SKM-1 (cell line): ENCODE measurements at regions not wholly inside any gene's neighbourhood (a gene's known extent, or its start where the extent isn't known, plus 50 kb on each side); places are given as distances from the start of the nearest gene placed in this dataset.

Source experiments
- DNase-seq: peaks from one replicate; lab custom pipeline; 2025; ENCODE audit not compliant: unreplicated experiment; lab: John Stamatoyannopoulos, UW

DNA sequence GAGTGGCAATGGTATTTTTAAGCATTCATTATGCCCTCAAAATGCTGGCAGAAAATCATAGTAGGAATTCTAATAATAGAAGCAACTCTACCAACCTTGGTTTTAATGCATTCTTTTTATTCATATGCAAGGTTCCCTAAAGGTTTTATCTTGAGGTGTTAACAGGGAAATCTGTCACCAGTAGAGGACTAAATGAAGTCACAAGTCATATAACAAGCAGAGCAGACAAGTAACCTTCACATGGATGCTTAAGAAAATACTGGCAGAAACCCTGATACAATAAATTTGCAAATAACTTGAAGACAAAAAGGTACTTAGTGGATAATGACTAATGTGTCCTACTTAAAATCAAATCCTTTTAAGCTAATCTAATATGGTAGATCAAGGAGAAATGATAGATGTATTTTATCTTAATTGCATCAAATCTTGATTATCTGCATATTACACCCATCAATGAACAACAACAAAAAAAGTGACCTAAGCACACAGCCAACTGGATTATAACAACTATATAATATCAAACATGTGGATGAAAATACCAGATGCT lies 73.3 kb downstream of the RFC3 start:
- DNase-seq, result no peak

DNA sequence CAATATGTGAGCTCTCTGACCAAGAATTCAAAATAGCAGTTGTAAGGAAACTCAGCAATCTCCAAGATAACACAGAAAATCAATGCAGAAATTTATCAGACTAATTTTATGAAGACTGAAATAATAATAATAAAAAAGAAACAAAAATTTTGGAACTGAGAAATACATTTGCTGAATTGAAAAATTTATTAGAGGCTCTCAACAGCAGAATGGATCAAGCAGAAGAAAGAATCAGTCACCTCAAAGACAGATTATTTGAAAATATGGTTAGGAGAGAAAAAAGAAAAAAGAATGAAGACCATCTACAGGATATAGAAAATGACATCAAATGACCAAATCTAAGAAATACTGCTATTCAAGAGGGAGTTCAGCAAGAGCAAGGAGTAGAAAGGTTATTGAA lies 75.6 kb downstream of the RFC3 start:
- no peak for DNase-seq

DNA sequence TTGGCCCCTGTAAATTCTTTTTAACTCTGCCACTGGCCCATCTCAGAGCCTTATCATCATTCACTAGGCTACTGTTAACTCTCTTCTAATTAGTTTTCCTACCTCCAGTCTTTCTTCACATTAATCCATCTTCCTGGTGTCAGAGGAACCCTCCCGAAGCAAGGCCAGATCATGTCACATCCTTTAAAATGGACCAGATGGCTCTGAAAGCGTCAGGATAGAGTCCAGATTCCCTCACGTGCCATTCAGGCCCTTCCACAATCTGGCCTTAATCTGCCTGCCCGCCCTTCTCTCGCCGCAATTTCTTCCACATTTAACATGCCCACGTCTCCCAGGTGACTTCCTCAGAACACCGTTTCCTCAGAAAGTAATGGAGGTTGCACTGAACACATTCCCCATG lies 86.5 kb downstream of the RFC3 start:
- DNase-seq, result no peak

DNA sequence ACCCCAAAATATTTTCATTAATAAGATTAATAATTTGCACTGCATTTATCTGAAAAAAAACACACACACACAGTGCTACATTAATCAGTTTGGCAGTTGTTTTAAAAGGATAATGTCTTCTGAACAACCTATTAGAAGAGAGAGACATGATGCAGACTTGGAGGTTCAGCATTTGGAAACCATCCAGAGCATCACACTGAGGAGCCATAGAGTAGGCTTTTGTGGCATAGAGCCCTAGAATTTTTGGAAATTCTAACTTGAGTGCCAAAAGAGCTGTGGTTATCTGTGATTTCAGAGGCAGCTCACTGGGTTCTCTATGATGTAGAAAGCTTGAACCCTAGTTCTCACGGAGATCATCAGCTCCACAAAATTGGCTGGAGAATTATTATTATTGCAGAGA lies 90.2 kb downstream of the RFC3 start:
- DNase-seq, result no peak

DNA sequence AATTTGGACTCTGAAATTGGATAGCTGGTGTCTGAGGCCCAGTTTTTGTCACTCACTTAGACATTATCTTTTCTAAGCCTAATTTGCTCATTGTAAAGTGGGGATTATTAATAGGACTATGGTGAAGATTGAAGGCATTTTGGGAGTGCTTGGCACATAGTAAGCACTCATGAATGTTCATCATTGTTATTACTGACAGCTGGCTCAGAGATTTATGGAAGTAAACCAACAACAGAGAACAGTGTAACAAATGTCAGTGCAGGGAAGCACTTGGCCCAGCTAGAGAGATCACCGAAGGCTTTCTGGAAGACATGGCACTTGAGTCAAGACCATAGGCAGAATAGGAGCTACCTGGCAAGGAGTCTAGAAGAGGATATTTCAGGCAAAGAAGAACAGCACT lies 92.3 kb downstream of the RFC3 start:
- DNase-seq, result no peak

DNA sequence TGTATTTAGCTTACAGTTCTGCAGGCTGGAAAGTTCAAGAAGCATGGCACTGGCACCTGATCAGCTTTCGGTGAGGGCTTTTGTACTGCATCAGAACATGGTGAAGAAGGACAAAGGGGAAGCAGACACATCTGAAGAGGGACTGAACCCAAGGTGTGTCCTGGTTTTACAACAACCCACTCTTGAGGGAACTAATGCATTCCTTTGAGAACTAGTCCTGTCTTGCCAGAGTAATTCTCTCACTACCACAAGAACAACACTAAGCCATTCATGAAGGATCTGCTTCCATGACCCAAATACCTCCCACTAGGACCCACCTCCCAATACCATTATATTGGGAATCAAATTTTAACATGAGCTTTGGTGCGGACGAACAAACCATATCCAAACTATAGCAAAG lies 93.6 kb downstream of the RFC3 start:
- no peak for DNase-seq

DNA sequence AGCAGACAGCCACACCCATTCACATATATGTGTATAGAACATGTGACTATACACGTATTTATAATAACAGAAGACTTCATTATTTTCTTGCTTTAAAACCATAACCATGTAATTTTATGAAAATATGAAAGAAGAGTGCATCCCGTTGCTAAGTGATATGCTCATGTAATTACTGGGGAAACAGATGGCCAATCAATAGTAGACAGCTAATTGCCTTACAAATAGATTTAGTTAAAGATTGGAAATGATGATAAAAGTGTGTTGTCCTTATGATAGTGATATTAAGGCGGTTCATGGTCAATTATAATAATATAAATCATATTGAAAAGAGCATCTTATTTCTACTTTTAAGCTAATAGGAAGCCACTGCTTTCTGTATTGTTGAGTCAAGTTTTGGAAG lies 95.9 kb downstream of the RFC3 start:
- DNase-seq, result no peak

DNA sequence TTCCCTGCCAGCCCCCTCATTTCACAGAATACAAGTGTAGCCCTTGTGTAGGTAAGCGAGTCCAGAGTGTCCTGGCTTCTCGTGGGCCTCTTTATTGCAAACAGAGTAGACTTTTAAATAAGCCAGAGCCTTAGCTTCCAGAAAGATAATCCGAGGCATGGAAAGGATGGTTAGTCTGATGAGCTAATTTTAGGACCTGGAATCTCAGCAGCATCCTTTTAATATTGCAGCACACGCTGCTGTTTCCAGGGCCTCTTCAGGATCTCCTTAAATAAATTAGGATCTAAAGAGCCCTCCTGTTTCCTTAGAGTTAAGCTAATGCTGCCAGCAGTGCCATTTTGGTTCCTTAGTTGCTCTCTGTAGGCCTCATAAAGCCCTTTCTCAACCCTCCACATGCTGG lies 99.2 kb downstream of the RFC3 start:
- DNase-seq, result no peak

DNA sequence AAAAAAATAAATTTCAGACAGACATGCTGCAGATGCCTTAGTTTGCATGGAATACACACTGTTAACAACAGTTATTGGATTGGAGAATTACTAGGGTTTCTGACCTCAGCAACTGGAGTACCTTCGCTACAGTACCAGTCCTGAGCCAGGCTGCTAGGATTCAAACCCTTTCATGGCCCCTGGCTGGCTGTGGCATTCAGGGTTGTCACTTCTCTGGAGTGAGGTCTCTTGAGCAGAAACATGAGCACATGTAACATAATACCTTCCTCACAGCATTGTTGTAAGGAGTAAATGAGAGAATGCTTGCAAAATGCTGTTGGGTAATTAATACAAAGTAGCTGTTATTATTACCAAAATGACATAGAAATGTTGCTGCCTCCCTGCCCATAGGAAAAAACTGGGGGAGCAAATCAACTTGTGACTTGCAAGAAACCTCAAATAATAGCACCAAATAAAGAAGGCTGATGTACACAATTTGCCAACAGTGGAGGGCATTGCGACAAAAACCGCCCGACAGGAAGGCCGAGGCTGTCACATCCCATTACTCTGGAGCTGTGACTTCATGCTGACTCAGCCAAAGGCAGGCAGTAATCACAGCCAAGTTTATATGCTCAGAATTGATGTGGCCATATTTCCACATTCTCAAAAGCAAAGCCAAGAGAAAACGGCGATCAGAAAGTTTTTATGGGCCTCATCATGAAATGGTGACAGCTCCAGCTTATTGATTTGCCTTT lies 100.4 kb downstream of the RFC3 start:
- DNase-seq, result no peak

DNA sequence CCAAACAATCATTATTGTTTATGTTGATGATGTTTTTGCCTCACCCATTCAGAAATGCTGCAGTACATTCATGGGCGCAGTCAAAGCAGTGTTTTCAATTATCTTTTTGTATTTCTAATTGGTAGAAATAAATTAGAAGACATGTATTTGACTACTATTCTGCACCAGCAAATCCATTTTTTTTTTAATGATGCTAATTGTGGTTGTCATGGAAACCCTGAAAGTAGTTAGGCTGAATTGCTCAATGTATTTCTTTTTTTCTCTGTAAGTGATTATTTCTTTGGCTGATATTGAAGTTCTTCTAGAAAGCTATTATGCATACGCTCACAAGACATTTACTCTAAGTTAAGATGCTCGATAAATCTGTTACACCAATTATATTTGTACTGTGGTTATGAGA lies 101.2 kb downstream of the RFC3 start:
- no peak for DNase-seq

DNA sequence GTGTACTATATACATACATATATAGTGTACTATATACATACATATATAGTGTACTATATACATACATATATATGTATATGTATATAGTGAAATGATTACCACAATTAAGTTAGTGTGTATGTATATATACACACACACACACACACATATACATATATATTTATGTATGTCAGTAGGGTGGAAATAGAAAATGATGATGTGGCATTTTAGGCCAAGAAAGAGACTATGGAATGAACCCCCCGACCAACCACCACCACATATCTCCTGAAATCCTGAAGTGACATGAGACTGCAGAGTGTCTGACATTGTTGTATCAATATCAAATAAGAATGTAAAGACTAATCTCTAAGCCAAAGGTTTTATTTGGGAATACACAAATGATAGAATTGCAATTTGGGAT lies 107.6 kb downstream of the RFC3 start:
- no peak for DNase-seq

DNA sequence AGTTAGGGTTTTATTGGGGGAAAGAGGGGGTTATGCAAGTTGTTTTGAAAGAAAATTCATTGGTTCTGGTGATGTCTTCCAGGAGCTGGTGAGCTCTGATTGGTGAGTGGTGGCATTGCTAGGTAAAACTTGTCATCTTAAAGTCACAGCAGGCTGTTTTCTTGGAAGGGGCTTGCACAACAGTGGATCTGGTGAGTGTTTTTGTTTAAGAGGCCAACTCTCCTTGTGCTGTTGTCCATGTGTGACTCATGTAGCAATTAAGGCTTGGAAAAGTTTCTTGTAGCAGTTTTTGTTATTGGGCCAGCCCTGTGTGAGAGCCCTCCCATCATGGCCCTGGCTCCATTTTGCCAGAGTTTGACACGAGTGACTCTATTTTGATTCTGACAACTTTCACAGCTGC lies 109.4 kb downstream of the RFC3 start:
- no peak for DNase-seq

DNA sequence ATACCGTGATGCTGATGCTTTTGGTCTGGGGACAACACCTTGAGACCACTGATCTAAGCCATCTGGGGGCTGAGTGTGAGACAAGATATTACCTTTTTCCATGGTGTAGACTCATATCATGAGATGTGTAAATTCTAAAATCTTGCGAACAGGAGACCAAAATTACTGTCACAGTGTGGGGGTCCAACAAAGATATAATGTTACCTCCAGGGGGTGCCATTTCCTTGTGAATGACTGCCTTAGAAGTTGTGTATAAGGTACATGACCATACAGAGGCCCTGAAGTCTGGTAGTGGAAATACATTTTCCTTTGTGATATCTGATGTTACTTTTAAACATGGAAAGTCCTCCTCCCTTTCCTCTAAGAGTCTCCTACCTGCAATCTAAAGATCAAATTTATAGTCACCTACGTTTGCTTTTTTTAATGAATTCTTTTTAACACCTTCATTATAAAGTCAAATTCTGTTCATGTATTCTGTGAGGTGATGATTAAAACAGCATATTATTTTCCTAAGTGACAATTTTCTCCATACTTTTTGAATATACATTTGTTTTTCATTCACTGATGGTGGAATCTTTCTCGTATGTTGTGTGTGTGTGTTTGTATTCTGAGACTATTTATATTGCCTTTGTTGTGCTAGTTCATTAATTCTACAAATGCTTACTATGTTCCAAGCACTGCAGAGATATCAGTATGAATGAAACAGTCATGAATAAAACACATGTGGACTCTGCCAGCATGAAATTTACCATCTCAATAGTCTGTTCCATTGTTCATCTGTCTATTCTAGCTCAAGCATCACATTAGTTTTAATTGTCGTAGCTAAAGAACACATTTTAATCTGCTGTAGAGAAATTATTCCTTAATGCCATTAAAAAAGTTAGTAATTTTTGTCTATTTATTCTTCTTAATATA lies 113.7 kb downstream of the RFC3 start:
- DNase-seq, result peak; percentile 31

DNA sequence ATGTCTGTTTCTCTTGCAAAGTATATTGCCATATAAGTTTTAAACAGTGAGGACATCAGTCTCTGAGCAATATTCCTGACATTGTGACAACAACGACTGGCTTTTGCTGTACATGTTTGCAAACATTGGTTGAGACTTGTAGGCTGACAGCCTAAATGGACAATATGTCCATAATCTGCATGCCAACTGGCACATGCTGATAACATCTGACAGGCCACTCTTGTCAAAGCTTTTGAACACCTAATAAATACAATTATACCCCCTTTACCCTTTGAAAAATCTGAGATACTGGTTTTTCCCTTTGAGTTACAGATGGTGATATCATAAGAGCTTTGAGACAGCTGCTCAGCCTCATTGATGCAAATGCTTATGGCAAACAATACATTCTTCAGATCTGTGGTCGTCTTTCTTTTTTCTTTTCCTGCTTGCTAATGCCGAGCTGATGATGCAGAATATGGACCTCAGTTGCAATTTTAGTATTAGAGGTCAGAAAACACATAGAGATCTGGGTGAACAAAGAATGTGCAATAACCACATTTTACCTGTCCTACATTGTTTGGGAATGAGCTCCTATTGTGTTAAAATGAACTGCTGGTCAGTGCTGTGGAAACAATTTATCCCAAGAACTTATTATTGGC lies 114.9 kb downstream of the RFC3 start:
- no peak for DNase-seq

DNA sequence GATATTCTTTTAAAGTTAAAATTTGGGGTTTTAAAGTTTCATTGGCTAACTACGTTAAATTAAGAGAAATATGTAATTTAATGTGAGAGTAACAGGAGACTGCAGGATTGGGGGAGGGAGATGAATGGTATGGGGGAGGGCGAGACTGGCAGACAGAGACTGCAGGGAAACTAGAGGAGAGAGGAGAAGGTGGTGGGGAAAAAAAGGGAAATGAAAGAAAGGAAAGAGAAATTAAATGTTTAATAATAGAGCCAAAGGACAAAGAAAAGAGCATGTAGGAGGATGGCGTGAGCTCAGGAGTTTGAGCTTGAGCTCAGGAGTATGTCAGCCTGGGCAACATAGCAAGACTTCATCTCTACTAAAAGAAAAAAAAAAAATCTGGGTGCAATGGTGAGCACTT lies 115.9 kb downstream of the RFC3 start:
- no peak for DNase-seq

DNA sequence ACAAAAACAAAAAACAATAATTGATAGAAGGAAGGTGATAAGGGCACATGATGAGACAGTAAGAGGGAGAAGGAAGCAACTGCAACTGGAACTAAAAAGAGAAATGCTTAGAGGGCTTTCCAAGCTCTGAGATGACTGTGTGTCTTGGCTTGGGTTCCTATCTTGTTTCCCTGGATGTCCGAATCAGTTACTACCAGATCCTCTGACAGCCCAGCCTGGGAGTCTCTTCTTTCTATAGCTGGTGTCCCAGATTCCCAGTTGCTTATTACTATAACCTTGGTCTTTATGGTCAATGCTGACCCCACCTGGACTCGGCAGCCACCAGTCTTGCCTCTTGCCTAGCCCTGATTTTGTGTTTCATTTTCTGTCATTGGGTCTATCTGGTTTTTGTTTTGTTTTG lies 116.4 kb downstream of the RFC3 start:
- no peak for DNase-seq

DNA sequence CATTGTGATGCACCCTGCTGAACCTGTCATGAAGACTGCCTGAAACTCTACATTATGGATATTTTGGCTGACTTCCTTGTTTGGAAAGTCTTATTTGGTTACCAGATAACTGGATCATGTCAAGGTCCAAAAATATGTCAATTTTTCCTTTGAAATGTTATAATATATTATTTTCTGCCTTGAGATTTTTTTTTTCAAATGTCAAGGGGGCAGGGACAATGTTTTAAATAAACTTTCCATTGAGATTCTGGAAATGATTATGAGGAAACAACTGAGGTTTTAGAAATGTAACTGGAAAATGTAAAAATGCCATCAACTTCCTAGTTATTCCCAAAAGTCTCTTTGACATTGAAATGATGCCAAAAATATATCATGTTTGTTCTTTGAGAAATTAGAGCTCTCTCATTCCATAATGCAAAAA lies 117.0 kb downstream of the RFC3 start:
- DNase-seq, result no peak

DNA sequence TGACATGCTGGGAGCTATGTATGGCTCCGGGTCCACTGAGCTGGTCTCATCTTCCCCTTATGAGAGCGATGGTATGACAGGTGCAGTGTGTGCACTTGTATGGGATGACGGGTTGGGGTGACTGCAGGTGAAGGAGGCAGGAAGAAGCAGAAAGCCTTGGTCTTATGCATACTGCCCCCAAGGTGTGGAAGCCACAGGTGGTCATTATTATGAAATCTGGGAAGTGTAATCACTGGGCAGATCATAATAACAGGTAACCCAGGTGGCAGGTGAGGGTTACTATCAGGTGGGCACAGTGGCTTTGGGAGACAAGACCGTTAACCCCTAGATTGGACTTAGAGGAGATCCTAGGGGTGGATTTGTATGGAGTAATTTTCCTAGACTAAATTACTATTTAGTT lies 118.0 kb downstream of the RFC3 start:
- no peak for DNase-seq

DNA sequence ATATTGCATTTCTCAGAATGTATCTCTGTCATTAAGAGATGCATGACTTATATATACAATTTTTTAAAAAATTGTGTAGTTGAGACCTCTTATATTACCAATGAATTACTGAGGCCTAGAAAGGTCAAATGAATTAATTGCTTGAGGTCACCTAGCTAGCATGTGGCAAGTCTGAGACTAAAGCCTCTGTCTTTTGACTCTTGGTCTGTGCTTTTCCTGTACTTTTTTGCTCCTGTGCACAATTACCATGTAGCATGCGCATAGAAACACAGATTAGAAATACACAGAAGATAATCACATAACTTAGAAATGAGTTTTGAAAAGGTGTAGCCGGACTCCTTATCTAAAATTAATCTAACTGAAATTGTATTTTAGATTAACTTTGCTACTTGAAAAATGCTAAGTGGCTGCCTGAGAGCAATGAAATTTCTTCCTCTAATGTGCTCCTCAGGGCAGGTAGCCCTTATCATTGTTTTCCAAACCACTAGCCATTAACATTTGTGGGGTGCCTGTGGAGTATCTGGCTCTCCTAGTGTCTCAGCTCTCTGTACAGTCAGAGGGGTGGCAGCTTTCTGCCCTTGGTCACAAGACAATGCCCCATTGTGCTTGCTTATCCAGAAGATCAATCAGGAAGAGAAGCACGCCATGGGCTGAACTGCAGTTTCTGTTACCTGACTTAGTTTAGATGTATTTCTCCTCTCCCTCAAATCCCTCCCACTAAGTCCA lies 119.6 kb downstream of the RFC3 start:
- DNase-seq, result no peak

DNA sequence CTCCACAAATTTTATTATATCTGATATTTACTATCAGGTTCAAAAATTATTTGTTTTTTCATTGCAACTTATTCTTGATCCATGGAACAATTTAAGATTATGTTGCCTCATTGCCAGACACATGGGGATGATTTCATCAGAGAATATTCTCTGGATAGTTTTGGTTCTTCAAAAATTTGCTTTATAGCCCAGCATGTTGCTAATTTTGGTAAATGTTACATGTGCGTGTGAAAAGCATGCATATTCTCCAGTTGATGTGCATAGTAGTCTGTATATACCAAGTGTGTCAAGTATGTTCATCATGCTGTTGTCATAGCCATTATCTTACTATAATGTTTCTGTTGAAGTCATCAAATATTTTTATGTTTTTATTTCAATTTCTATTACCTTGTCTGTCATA lies 122.3 kb downstream of the RFC3 start:
- DNase-seq, result no peak

DNA sequence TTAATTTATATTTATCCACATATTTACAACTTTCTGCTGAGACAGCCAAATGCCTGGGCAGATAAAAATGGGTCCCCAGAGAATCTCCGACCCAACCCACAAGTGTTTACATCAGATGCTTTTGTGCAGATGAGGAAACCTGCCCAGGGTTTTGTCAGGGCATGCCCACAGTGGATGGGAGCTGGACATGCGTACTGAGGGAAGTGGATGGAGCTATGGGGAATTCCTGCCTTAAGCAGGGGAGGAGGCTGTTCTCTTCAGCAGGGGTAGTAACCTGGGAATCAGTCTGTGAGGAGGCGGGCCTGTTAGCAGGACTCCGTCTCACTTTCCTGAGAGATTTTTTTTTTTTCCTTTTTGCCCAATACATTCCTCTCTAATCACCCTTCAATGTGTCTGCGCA lies 122.9 kb downstream of the RFC3 start:
- no peak for DNase-seq
